H1 (cell line): ENCODE measurements at regions not wholly inside any gene's neighbourhood (a gene's known extent, or its start where the extent isn't known, plus 50 kb on each side); places are given as distances from the start of the nearest gene placed in this dataset.

Experiments used
- CTBP2 ChIP-seq: IDR thresholded peaks from 2 replicates; pipeline ENCODE4 v1.7.0; 2011; ENCODE audit warnings: borderline replicate concordance, mild to moderate bottlenecking, moderate library complexity, mixed read lengths, low read length; ENCODE audit not compliant: insufficient read depth, insufficient read length
- TCF12 ChIP-seq: IDR thresholded peaks from 2 replicates; pipeline ENCODE4 v1.6.1; 2011; ENCODE audit warnings: low read depth, mild to moderate bottlenecking, low read length

- TF ChIP-seq CTBP2 (no peak), TCF12 (no peak)
Observed at GRCh38 chr11:130772266-130773227, 143.7 kb downstream of the SNX19 start (continued).
